Hematopoietic multipotent progenitor cell treated with erythropoietin and hydrocortisone succinate and interleukin-3 and kit ligand, for 15 days (in vitro differentiated cells): ENCODE measurements at regions not wholly inside any gene's neighbourhood (a gene's known extent, or its start where the extent isn't known, plus 50 kb on each side); places are given as distances from the start of the nearest gene placed in this dataset.
"Not testable (repeated sequence)": the region's sequence is repeated elsewhere in the genome, so short reads cannot be mapped to it uniquely, and the experiment has no call there.

Source experiments
- DNase-seq: peaks from one replicate; pipeline ENCODE4 v3.0.0-alpha.2; 2015; ENCODE audit warnings: low spot score

- DNase-seq = no peak
These were observed 177.6 kb downstream of the IRF8 start for GRCh38 chr16:86076606-86077005.

- DNase-seq = no peak
These were observed 178.4 kb downstream of the IRF8 start for GRCh38 chr16:86077243-86077940.

- DNase-seq = no peak
These were observed 179.2 kb downstream of the IRF8 start for GRCh38 chr16:86078121-86078600.

DNA sequence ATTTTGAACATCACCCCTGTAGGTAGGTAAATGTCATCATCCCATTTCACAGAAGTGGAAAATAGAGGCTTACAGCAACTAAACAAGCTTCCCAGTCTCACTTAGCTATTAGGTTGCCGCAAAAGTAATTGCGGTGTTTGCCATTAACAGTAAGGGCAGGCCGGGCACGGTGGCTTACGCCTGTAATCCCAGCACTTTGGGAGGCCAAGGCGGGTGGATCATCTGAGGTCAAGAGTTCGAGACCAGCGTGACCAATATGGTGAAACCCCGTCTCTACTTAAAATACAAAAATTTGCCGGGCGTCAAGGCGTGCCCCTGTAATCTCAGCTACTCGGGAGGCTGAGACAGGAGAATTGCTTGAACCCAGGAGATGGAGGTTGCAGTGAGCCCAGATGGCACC lies 179.7 kb downstream of the IRF8 start:
- DNase-seq = not testable (repeated sequence)

- no peak for DNase-seq
These were observed 180.4 kb downstream of the IRF8 start for GRCh38 chr16:86079255-86079885.

DNA sequence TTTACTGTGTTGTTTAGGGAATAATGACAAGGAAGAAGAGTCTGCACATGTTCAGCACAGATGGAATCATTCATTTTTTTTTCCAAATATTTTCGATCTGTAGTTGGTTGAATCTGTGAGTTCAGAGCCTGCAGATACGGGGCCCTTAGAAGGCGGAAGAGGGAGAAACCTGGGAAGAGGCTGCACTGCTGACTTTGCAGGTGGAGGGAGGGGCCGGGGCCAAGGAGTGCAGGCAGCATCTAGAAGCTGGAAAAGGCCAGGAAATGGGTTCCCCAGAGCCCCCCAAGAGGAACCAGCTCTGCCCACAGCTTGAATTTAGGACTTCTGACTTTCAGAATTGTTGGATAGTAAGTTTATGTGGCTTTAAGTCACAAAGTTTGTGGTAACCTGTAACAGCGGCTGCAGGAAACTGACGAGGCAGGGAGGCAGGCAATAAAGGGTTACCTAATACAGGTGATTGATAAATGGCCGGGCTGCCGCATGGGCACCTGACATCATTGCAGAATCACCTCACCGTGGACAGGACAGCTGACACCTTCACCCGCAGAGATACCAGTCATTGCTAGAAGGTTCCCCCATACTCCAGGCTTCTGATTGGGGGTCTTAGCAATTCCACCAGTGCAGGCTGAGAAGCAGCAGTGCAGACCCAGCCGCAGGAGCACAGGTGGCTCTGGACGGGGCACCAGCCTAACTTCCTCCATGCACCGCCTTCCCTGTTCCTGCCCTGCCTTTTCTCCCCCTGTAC lies 181.3 kb downstream of the IRF8 start:
- no peak for DNase-seq

GRCh38 chr16:86080982-86081381 lies 182.0 kb downstream of the IRF8 start:
- DNase-seq = no peak

DNA sequence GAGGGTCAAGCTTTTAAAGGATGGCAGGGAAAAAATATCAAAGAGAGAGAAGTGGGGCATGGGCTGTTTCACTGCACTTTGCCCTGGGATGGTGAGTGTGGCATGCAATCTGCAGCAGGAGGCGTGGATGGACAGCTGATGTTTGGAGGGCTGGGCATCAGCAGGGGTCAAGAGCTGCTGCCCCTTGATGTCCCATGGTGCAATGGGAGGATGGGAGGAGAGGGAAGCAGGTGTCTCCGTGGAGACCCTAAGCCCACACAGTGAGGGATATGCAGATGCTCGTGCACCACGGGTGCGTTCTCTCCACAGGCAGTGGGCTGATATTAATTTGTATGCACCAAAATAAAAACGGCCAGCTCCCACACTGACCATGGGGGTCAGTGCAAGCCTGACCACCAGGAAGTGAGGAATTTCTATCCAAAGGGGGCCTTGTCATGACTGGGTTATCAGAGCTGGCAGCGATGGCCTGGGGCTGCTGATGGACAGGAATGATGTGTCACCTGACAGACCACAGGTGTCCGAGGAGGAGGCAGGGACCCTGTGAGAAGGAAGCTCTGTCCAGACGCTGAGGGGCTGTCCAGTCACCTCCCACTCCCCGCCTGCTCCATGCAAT lies 183.6 kb downstream of the IRF8 start:
- no peak for DNase-seq

DNA sequence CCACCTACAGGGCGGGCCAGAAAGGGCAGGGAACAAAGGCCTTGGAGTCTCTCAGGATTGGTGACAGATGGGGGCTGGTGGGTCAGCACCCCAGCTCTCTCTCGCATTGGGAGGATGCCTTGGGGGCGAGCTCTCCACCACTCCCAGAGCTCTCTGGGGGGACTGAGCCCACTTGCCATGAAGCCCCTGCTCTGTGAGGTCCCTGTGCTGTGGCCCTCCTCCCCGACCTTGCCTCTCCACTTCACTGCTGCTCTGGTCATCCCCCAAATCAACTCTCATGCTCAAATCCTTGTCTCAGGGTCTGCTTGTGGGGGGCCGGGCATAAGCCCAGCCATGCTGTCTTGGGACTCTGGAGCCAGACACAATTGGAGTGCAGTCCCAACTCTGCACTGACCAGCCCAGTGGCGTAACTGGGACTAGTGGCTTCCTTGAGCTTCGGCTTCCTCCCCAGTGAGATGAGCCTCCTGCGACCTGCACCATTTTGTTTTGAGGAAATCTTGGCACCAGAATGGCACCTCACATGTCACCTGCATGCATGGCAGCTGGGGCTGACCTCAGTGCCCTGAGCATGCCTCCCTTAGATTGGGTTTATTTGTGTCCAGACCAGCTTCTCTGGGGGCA lies 184.5 kb downstream of the IRF8 start:
- DNase-seq = no peak

DNA sequence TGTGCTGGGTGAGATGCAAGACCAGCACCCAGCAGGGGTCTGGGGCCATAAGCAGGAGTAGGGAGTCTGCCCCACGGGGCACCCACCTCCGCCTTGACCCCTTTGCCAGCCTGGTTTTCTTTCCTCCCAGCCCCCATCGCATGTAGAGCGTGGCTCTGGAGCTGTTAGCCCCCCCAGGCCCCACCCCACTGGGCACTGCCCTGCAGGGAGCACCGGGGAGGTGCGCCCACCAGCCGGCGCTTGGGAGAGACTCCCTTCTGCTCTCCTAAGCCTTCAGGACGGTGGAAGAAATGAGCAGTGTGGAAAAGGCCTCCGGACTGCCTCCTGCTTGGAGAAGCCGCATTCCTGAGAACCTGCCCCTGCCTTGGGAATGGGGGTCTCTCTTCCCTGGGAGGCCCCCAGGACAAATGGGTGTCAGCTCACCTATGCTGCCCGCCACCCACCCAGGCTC lies 186.2 kb downstream of the IRF8 start:
- DNase-seq = no peak

DNA sequence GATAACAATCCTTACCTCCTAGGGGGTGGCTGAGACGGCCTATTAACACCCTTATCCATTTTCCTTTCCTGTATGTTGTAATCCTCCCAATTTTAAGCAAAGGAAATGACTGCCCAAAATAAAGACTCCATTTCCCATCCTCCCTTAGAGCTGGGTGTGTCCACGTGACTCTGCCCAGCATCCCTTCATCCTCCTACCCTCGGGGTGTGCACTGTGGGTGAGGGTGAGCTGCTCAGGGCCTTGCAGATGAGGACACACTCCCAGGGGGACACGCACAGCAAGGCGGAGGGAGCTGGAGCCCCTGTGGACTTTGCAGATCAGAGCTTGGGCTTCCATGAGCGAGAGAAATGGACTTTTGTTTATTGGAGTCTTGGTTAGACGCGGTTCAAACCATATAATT lies 186.8 kb downstream of the IRF8 start:
- no peak for DNase-seq

- DNase-seq = no peak
These were observed 187.5 kb downstream of the IRF8 start for GRCh38 chr16:86086471-86086870.

DNA sequence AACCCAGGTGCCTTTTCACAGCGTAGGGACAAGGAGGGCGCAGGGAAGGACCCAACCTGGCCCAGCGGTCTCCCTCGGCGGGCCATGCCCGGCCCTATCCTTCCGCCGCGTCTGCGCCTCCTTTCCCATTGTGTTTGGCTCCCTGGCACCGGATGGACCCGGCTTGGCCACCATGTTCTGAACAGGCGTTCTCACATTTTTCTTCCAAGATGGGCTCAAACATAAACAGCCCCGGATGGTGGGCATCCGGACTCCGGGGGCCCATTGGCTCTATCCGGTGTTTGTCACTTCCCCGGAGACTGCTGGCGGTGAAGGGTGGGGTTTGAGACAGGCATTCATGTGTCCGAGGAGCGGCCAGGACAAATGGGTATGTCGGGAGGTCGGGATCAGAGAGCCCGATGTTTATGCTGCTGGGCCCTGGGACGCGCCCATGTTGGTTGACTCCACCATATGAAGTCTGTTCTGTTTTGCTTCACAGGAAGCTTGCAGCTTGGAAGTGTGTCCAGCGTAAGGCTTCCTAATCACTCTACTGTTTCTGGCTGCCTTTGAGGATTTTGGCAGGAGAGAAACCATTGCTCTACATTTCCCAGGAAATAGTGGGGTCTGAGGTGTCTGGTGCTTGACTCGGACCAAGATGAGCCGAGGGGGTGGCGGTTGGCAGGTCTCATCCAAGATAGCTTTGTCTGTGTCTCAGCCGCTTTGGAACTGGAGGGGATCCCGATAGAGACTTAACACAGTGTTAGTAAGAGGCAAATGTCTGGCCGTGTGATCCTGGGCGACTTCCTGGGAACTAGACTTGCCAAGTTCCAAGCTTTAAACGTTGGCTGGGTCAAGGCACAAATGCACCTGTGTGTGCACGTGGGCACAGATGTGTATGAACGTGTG lies 188.3 kb downstream of the IRF8 start:
- no peak for DNase-seq

DNA sequence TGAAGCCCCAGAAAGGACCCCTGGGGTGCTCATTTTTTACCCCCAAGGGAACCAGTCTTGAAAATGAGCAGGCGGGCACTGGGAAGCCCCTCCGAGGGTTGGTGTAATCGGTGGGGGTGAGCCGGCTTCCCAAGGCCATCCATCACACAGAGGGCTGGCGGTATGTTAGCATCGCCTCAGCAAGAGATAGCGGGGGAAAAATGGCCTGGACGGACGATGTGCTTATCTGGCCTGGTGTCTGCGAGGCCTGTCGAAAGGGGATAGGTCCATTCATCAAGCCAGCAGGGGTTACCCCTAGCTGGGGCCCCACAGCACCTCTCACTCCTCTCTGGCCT lies 188.9 kb downstream of the IRF8 start:
- DNase-seq = no peak

DNA sequence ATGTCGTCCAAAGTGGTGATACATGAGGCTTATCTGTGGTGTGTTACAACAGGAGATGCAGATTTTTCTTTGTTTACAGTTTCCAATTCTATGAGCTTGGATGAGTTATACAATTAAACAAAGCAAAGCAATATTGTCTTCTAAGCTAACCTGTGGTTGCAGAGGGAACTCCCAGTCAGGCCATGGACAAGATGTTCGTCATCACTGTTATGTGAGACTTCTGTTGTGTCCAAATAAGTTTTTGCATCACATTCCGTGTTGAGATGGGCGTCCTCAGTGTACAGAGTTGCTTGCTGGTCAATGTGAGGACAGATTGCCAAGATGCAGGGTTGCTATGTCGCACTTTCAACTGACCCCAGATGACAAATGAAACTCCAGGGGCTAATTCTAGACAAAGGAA lies 189.3 kb downstream of the IRF8 start:
- no peak for DNase-seq

GRCh38 chr16:86088816-86089215 lies 189.9 kb downstream of the IRF8 start:
- DNase-seq = no peak

DNA sequence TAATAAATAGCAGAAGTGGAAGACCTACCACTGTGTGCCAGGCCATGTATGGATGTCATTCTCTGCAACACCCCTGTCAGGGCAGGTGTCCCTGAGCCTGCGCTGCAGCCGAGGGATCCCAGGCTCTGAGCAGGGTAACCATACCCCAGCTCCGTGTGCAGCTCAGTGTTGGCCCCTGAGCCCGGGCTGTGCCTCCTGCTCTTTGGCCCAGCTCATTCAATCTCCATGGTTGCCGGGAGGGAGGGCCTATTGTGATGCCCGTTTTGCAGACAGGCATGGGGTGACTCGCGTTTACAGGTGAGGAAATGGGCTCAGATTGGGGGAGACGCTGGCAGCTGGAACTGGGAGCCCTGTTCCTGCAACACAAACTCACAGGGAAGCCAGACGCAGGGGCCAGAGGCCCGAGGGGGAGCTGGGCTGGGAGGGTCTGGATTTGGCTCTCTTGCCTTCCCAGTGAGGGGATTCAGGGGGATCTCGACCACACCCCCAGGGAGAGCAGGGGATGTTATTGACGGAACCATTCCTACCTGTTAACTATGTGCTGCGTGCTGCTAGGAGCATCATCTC lies 190.5 kb downstream of the IRF8 start:
- DNase-seq = no peak

DNA sequence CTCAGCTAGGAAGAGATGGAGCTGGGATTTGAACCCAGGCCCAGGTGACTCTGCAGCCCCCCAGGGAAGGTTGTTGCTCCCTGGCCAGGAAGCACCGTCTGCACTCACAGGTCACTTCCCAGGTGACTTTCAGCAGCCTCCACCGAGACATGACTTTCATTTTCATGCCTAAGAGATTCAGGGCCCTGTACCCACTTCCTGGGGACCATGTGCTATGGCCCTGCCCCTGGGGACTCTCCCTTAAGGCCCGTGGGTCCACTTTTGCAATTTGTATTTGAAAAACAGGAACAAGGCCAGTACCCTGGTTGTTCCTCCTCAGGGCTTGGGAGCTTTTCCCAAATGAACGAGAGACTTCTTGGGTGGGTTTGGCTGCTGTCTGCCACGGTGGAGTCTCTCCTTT lies 191.0 kb downstream of the IRF8 start:
- no peak for DNase-seq

DNA sequence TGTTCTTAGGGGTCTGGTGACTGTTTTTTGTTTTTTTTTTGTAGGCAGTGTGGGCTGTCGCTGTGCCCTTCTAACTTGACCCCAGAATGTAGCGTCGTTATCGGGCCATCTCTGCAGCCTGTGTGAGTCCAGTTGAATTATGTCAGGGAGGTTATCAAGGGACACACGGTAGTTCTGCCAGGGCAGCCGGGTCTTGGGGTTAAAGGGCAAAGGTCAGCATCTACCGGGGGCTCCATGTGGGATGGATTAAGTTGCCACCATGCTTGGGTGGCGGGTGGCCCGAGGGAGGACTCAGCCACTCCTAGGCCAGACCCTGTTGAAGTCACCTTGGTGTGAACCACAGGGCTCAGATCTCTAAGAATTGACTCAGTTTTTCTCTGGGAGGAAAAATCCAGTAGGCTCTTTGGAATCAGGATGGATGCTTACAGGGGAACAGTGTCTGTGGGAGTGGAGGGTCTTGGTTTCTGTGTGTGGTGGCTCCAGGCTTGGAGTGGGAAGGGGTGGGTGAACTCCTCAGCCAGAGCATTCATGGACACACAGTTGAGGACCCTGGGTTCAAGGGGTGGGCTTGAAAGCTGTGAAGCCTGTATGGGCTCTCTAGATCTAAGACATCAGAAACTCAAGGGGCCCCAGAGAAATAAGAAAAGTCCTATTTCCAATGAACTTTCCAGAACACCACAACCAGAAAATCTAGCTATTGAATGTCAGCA lies 191.7 kb downstream of the IRF8 start:
- no peak for DNase-seq

DNA sequence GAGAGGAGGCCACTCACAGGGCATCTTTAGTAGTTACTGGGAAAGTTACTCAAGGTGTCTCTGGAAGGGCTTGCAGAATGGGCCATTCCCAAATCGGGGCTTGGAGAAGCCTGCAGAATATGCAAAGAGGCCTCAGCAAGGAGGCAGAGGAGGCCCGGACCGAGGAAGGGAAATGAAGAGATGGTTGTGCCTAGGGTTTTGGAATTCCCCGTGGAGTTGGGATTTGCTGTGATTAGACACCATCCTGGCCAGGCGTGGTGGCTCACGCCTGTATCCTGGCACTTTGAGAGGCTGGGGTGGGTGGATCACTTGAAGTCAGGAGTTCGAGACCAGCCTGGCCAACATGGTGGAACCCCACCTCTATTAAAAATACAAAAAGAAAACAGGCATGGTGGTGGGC lies 193.0 kb downstream of the IRF8 start:
- DNase-seq = no peak
